Retinal pigment epithelial cell (primary cell): ENCODE measurements at regions not wholly inside any gene's neighbourhood (a gene's known extent, or its start where the extent isn't known, plus 50 kb on each side); places are given as distances from the start of the nearest gene placed in this dataset.

Experiments used
- DNase-seq: peaks from one replicate; pipeline ENCODE4 v3.0.0-alpha.2; 2010; ENCODE audit warnings: low read depth
- H3K4me3 ChIP-seq: 2 replicates; pipeline ENCODE4 v1.5.1; 2011; ENCODE audit warnings: mild to moderate bottlenecking, low read length, control low read depth, moderate library complexity
- CTCF ChIP-seq: conservative IDR thresholded peaks from 2 replicates; pipeline ENCODE4 v1.5.1; 2011; ENCODE audit warnings: low read depth, low read length, control low read depth, inconsistent platforms

GRCh38 chrX:150254909-150255308 is 108.2 kb upstream of the MAMLD1 start:
- no peak for TF ChIP-seq CTCF
- no peak overlapping the region for H3K4me3 ChIP-seq
- DNase-seq, result no peak

- no peak for TF ChIP-seq CTCF
- no peak for DNase-seq
- no peak overlapping the region for H3K4me3 ChIP-seq
Measured at GRCh38 chrX:150255441-150256296, 107.4 kb upstream of the MAMLD1 start.

- H3K4me3 ChIP-seq, result no peak overlapping the region
- no peak for DNase-seq
- TF ChIP-seq CTCF, result no peak
Measured at GRCh38 chrX:150256297-150256650, 106.8 kb upstream of the MAMLD1 start.

- TF ChIP-seq CTCF, result no peak
- no peak for DNase-seq
- H3K4me3 ChIP-seq, result no peak overlapping the region
Measured at GRCh38 chrX:150257353-150258175, 105.6 kb upstream of the MAMLD1 start.

- no peak overlapping the region for H3K4me3 ChIP-seq
- no peak for DNase-seq
- TF ChIP-seq CTCF, result no peak
Measured at GRCh38 chrX:150258176-150258425, 105.0 kb upstream of the MAMLD1 start.

GRCh38 chrX:150258463-150259430 is 104.4 kb upstream of the MAMLD1 start:
- DNase-seq, result no peak
- no peak overlapping the region for H3K4me3 ChIP-seq
- no peak for TF ChIP-seq CTCF
